ENCODE measurements at regions not wholly inside any gene's neighbourhood (a gene's known extent, or its start where the extent isn't known, plus 50 kb on each side); places are given as distances from the start of the nearest gene placed in this dataset.

DNA sequence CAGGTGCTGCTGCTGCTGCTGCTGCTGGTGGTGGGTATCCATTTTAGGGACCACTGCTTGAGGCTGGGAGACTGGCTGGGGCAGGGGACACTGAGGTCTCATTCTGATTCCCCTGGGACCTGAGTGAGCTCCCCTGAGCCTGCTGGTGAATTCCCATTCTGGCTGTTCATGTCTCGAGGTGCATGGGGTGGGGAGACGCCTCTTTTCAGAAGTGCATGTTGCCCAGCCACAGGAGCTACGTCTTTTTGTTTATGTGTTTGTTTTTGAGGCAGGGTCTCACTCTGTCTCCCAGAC, 133.4 kb downstream of the RHOU start:
- Histone ChIP-seq H3K27me3 (replicated peaks; ENCODE audit: control insufficient read depth, insufficient read depth, low read length) (no peaks in the 10 kb centered on the region; the same call in 1 of the 2 replicates), H3K4me3 (replicated peaks; ENCODE audit: low read depth, low read length) (no peak overlapping the region), H3K36me3 (ENCODE audit: control insufficient read depth, insufficient read depth, low read length) (no peaks in the 10 kb centered on the region)
- DNase-seq (ENCODE audit: extremely low read depth, insufficient read length), result no peak
- TF ChIP-seq, protein P1, sequence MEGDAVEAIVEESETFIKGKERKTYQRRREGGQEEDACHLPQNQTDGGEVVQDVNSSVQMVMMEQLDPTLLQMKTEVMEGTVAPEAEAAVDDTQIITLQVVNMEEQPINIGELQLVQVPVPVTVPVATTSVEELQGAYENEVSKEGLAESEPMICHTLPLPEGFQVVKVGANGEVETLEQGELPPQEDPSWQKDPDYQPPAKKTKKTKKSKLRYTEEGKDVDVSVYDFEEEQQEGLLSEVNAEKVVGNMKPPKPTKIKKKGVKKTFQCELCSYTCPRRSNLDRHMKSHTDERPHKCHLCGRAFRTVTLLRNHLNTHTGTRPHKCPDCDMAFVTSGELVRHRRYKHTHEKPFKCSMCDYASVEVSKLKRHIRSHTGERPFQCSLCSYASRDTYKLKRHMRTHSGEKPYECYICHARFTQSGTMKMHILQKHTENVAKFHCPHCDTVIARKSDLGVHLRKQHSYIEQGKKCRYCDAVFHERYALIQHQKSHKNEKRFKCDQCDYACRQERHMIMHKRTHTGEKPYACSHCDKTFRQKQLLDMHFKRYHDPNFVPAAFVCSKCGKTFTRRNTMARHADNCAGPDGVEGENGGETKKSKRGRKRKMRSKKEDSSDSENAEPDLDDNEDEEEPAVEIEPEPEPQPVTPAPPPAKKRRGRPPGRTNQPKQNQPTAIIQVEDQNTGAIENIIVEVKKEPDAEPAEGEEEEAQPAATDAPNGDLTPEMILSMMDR (IDR thresholded peaks at IDR 0.05; ENCODE audit: insufficient read depth, low read length, poor library complexity, severe bottlenecking), result no peak

DNA sequence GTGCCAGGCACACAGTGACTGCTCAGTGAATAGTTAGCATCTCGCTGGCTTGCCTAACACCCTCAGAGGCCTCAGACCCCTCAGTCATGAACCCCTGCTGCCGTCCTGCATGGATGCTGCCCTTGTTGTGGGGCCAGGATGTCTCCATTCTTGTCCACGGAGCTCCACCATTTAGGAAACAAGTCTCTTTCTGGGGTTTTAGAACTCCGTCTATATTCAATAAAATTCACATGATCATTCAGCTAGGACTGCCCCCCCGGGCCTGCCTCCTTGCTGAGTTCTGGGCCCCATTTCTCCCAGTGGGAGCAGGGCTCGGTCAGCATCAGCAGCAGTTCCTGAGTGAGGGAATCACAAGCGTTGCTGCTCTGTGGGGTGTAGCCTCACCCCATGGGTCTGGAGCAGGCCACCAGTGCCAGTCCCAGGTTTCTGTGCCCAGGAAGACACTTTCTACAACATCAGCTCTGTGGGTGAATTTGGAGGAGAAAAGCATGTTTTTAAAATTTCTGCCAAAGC, 134.1 kb downstream of the RHOU start:
- Histone ChIP-seq H3K4me3 (replicated peaks; ENCODE audit: low read depth, low read length) (no peak overlapping the region), H3K27me3 (replicated peaks; ENCODE audit: control insufficient read depth, insufficient read depth, low read length) (no peaks in the 10 kb centered on the region; the same call in 1 of the 2 replicates), H3K36me3 (ENCODE audit: control insufficient read depth, insufficient read depth, low read length) (no peaks in the 10 kb centered on the region)
- TF ChIP-seq, protein P1 (IDR thresholded peaks at IDR 0.05; ENCODE audit: insufficient read depth, low read length, poor library complexity, severe bottlenecking), result no peak
- no peak for DNase-seq (ENCODE audit: extremely low read depth, insufficient read length)

DNA sequence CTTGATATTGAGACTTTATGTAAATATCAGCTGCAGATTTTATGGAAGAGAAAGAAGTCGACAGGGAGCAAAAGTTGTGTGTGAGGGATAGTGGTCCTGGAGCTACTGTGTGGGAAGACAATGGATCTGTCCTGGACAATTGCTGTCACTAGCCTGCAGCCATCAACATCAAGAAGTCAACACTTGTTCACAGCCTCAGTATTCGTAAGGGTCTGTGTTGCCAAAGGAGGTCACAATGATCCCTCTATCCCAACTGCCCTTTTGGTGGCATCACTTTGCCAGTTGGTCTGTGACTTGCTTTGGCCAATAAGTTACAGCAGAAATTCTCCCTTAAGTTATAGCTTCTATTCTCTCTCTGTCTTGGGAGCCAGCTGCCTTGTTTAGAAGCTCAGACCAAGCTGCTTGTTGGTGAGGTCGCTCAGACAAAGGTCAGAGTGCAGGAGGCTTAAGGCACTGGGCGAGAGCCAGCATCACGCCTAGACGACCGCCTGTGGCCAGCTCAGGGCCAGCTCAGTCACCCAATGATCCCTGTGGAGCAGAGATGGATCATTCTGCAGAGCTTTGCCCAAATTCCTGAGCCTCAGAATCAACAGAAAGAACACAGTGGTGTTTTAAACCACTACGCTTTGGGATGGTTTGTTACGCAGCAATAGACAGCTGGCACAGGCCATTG, 134.9 kb downstream of the RHOU start:
- Histone ChIP-seq H3K4me3 (replicated peaks; ENCODE audit: low read depth, low read length) (no peak overlapping the region), H3K36me3 (ENCODE audit: control insufficient read depth, insufficient read depth, low read length) (no peaks in the 10 kb centered on the region), H3K27me3 (replicated peaks; ENCODE audit: control insufficient read depth, insufficient read depth, low read length) (no peaks in the 10 kb centered on the region; the same call in 1 of the 2 replicates)
- TF ChIP-seq, protein P1 (IDR thresholded peaks at IDR 0.05; ENCODE audit: insufficient read depth, low read length, poor library complexity, severe bottlenecking), result no peak
- DNase-seq (ENCODE audit: extremely low read depth, insufficient read length), result no peak

DNA sequence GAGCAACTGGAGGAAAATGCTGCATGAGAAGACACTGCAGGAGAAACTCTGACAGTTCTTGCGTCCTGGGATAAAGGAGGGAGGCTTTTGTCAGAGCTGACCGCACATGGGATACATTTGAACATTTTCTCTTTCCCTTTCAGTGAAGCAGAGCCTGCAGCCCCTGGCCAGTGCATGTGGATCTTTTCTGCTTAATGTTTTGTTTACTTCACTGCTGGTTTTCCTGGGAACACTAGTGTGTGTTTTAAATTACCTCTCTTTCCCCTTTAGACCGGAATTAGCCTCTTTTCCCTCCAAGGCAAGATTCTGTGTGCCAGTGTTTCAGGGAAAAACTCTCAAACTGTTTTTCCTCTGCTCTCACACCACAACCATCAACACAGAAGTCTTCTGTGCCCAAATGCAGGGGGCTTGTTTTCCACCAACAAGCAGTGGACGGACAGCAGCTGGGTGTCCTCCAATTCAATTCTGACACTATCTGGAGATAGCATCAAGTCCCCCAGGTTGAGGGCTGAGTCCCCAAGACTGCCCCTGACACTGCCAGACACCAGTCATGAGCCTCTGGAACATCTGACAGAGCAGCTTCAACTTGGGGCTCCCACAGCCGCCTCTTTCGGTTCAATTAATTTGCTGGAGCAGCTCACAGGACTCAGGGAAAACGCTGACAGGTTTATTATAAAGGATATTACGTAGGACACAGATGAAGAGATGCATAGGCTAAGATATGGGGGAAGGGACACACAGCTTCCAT, 136.2 kb downstream of the RHOU start:
- Histone ChIP-seq H3K4me3 (replicated peaks; ENCODE audit: low read depth, low read length) (no peak overlapping the region), H3K36me3 (ENCODE audit: control insufficient read depth, insufficient read depth, low read length) (no peaks in the 10 kb centered on the region), H3K27me3 (replicated peaks; ENCODE audit: control insufficient read depth, insufficient read depth, low read length) (no peaks in the 10 kb centered on the region; the same call in 1 of the 2 replicates)
- TF ChIP-seq, protein P1 (IDR thresholded peaks at IDR 0.05; ENCODE audit: insufficient read depth, low read length, poor library complexity, severe bottlenecking), result no peak
- DNase-seq (ENCODE audit: extremely low read depth, insufficient read length), result no peak

DNA sequence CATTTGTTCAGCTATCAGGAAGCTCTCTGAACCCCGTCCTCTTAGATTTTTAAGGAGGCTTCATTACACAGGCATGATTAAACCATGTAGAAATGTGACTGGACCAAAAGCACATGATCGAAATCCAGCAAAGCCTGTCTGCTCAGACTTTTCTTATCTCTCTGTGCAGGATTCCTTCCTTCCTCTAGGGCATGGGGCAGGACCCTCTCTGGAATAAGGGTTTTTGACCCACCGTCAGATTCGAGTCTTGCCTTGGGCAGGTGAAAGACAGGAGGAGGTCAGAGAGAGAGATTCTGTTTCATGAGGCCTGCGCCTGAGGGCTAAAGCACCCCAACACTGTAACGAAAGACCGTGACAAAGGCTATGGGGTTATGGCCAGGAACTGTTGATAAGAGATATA, 136.8 kb downstream of the RHOU start:
- Histone ChIP-seq H3K27me3 (replicated peaks; ENCODE audit: control insufficient read depth, insufficient read depth, low read length) (no peaks in the 10 kb centered on the region), H3K4me3 (replicated peaks; ENCODE audit: low read depth, low read length) (no peak overlapping the region), H3K36me3 (ENCODE audit: control insufficient read depth, insufficient read depth, low read length) (no peaks in the 10 kb centered on the region)
- DNase-seq (ENCODE audit: extremely low read depth, insufficient read length), result no peak
- TF ChIP-seq, protein P1 (IDR thresholded peaks at IDR 0.05; ENCODE audit: insufficient read depth, low read length, poor library complexity, severe bottlenecking), result no peak
